Fibroblast of mammary gland (primary cell): ENCODE measurements at regions not wholly inside any gene's neighbourhood (a gene's known extent, or its start where the extent isn't known, plus 50 kb on each side); places are given as distances from the start of the nearest gene placed in this dataset.

ENCODE experiments used
- DNase-seq: peaks from one replicate; pipeline ENCODE4 v3.0.0-alpha.2; 2010; ENCODE audit warnings: low read depth
- H3K4me3 ChIP-seq: 2 replicates; pipeline ENCODE4 v1.5.1; 2011; ENCODE audit warnings: low read depth, mild to moderate bottlenecking, low read length, moderate library complexity; ENCODE audit not compliant: control insufficient read depth
- CTCF ChIP-seq: conservative IDR thresholded peaks from 2 replicates; pipeline ENCODE4 v1.5.1; 2011; ENCODE audit warnings: low read depth, low read length, inconsistent platforms; ENCODE audit not compliant: control insufficient read depth, insufficient read depth

DNA sequence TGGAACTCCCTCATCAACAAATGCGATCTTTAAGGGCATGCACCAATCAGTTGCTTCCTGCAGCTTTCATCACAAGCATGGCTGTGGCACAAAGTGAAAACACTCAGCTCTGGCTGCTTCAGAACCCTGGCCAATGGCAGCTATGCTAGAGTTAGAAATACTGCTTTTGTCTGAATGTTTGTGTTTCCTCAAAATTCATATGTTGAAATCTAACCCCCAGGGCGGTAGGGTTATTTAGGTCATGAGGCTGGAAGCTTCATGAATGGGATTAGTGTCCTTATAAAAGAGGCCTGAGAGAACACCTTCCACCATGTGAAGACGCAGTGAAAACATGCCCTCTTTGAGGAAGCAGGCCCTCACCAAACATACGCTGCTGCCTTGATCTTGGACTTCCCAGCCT lies 453.9 kb downstream of the SNAPC1 start:
- no peak overlapping the region for H3K4me3 ChIP-seq
- no peak for TF ChIP-seq CTCF
- DNase-seq, result no peak

GRCh38 chr14:62234849-62235248 lies 472.6 kb downstream of the SNAPC1 start:
- H3K4me3 ChIP-seq, result no peak overlapping the region
- no peak for DNase-seq
- TF ChIP-seq CTCF, result no peak

GRCh38 chr14:62244221-62244620 lies 482.0 kb downstream of the SNAPC1 start:
- no peak for DNase-seq
- TF ChIP-seq CTCF, result no peak
- no peak overlapping the region for H3K4me3 ChIP-seq

DNA sequence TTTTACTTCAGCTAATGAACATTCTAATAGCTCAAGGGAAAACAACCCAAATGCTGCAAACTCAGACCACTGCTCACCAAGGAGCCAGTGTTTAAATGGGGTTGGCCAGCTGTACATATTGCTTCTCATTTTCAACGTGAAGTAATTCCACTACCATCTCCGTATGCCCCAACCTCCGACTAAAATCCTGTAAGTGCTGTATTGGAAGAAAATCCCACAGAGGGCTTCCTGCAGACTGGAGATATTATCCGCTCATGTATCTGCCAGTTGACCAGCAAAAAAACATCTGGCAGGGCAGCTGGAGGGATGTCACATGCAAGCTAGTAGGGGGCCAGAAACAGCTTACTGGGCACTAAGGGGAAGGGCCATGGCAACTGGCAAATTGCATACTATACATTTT lies 485.0 kb downstream of the SNAPC1 start:
- DNase-seq, result no peak
- H3K4me3 ChIP-seq, result no peak overlapping the region
- TF ChIP-seq CTCF, result no peak

GRCh38 chr14:62251237-62251636 lies 489.0 kb downstream of the SNAPC1 start:
- no peak for DNase-seq
- TF ChIP-seq CTCF, result no peak
- no peak overlapping the region for H3K4me3 ChIP-seq

- no peak for DNase-seq
- H3K4me3 ChIP-seq, result no peak overlapping the region
These were observed 491.0 kb downstream of the SNAPC1 start for GRCh38 chr14:62253171-62253570.

More at GRCh38 chr14:62253171-62253570, 491.0 kb downstream of the SNAPC1 start:
- no peak for TF ChIP-seq CTCF
